ENCODE measurements at regions not wholly inside any gene's neighbourhood (a gene's known extent, or its start where the extent isn't known, plus 50 kb on each side); places are given as distances from the start of the nearest gene placed in this dataset.

GRCh38 chr2:106599540-106599939, 112.4 kb downstream of the CD8B2 start (continued):
- TF ChIP-seq E2F4 (CRISPR knock-in tag; IDR thresholded peaks at IDR 0.05; ENCODE audit: low read depth) (no peak), PCBP2 (IDR thresholded peaks at IDR 0.05; ENCODE audit: low read depth, low read length, poor library complexity, severe bottlenecking) (no peak), MAFG (tag; conservative IDR thresholded peaks at IDR 0.05) (peak; percentile 76), ZNF766 (CRISPR knock-in tag; conservative IDR thresholded peaks at IDR 0.05) (no peak), NFE2 (IDR thresholded peaks at IDR 0.05; ENCODE audit: low read depth) (peak; percentile 40; the same call in 1 of the 2 replicates), ZNF830 (CRISPR knock-in tag; IDR thresholded peaks at IDR 0.05) (no peak), PTBP1 (IDR thresholded peaks at IDR 0.05; ENCODE audit: low read depth, low read length) (no peak), SIN3A (IDR thresholded peaks at IDR 0.05; ENCODE audit: borderline replicate concordance in 2 of 2, control insufficient read depth in 1 of 2, low read depth in 2 of 2, low read length in 2 of 2) (no peak), ZEB2 (IDR thresholded peaks at IDR 0.05) (no peak), MAFK (IDR thresholded peaks at IDR 0.05; ENCODE audit: low read length) (peak; percentile 37; the same call in 1 of the 2 replicates), RBM22 (IDR thresholded peaks at IDR 0.05; ENCODE audit: low read depth, low read length, poor library complexity, severe bottlenecking) (no peak), NFE2L1 (tag; IDR thresholded peaks at IDR 0.05; ENCODE audit: borderline replicate concordance, low read depth) (peak; percentile 49), MAFF (IDR thresholded peaks at IDR 0.05; ENCODE audit: low read length) (peak; percentile 18; the same call in 1 of the 2 replicates), RBM17 (IDR thresholded peaks at IDR 0.05; ENCODE audit: borderline replicate concordance, low read depth, low read length) (no peak), CUX1 (CRISPR knock-in tag; IDR thresholded peaks at IDR 0.05) (no peak), SRSF3 (IDR thresholded peaks at IDR 0.05; ENCODE audit: insufficient read depth, low read length) (no peak), FOXK1 (CRISPR knock-in tag; IDR thresholded peaks at IDR 0.05; ENCODE audit: borderline replicate concordance) (no peak), ZNF347 (CRISPR knock-in tag; IDR thresholded peaks at IDR 0.05; ENCODE audit: low read depth) (no peak), CBX5 (IDR thresholded peaks at IDR 0.05; ENCODE audit: borderline replicate concordance, low read depth) (no peak), ZNF695 (CRISPR knock-in tag; IDR thresholded peaks at IDR 0.05) (no peak), POLR2AphosphoS5 (IDR thresholded peaks at IDR 0.05; ENCODE audit: control insufficient read depth, insufficient read depth, low read depth, low read length) (no peak), TAF15 (IDR thresholded peaks at IDR 0.05; ENCODE audit: low read depth, low read length) (no peak), PHB2 (IDR thresholded peaks at IDR 0.05; ENCODE audit: low read depth) (no peak), ZNF316 (IDR thresholded peaks at IDR 0.05) (peak; percentile 72)

Measured in K562 (cell line).